Esophagus squamous epithelium (tissue), 5 donors: ENCODE measurements at regions not wholly inside any gene's neighbourhood (a gene's known extent, or its start where the extent isn't known, plus 50 kb on each side); places are given as distances from the start of the nearest gene placed in this dataset.

Experiments used
- DNase-seq: peaks from one replicate; lab custom pipeline; 2025; lab: John Stamatoyannopoulos, UW
- H3K27ac ChIP-seq, 4 donors: fragments of 200-600 bp; sonication (generic); one replicate each; pipeline ENCODE4 v1.5.1; 2016 to 2019; ENCODE audit warnings: mild to moderate bottlenecking in 1 of 4
- H3K27me3 ChIP-seq, 4 donors: fragments of 200-600 bp; sonication (generic); 1 replicate in 3 of 4; 2 replicates in 1 of 4; pipeline versions ENCODE4 v1.5.1 to v1.6.0; 2017 to 2021; ENCODE audit warnings: antibody characterized with exemption in 1 of 4
- H3K36me3 ChIP-seq, 3 donors: fragments of 200-600 bp; sonication (generic); one replicate each; pipeline ENCODE4 v1.5.1; 2016 to 2019
- H3K4me1 ChIP-seq, 3 donors: fragments of 200-600 bp; sonication (generic); one replicate each; pipeline ENCODE4 v1.5.1; 2017 to 2019
- H3K4me3 ChIP-seq, 4 donors: fragments of 200-600 bp; sonication (generic); 1 replicate in 3 of 4; 2 replicates in 1 of 4; pipeline ENCODE4 v1.5.1; 2016 to 2019; ENCODE audit warnings: mild to moderate bottlenecking in 2 of 4, moderate library complexity in 1 of 4
- H3K9me3 ChIP-seq, 3 donors: fragments of 200-600 bp; sonication (generic); one replicate each; pipeline ENCODE4 v1.5.1; 2016 to 2019
- POLR2A ChIP-seq, 4 donors: fragments of 450-650 bp; IDR thresholded peaks; one replicate each; pipeline ENCODE4 v1.6.1; 2017; ENCODE audit warnings: antibody characterized with exemption in 4 of 4, mild to moderate bottlenecking in 4 of 4, moderate library complexity in 3 of 4
- WGBS, 2 donors: methylation state at CpG; one replicate each; pipeline ENCODE4 v1.1.5; 2018; 5-methylcytosine and 5-hydroxymethylcytosine counted together
- intact Hi-C: fragments of 100-400 bp; cut with DNase I; formaldehyde crosslinking; loops from one replicate; pipeline ENCODE4 v1.15.0; 2022
- TF ChIP-seq, protein P1 (sequence below), 6 experiments: fragments of 450-650 bp in 4 of 6; fragments of 200-600 bp in 2 of 6; sonication (generic) in 2 of 6; IDR thresholded peaks; one replicate each; pipeline ENCODE4 v1.5.1; 2016 to 2019; ENCODE audit warnings: antibody characterized with exemption in 6 of 6, mild to moderate bottlenecking in 4 of 6, moderate library complexity in 4 of 6
- donor health status: DM: yes; HTN: yes; CAD: no.

DNA sequence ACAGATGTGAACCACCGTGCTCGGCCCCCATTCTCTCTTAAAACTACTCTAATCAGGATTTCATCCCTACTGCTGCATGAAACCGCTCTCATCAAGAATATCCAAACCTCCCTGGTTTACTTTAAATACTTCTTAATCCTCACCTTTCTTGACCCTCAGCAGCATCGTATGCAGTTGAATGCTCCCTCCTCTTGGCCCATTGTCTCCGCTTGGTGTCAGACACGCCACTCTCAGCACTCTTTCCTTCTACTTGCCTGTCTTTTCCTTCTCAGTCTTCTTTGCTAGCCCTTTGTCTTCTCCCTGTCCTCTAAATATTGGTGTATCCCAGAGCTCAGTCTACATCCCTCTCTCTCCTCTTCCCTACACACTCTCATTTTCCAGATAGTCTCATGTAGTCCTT lies 314.9 kb downstream of the MRPL39 start:
- 87 to 96% methylated on average over 6 of the region's 6 CpGs for WGBS, 2 donors
- no peak for TF ChIP-seq POLR2A (IDR thresholded peaks at IDR 0.05)
- TF ChIP-seq, protein P1, sequence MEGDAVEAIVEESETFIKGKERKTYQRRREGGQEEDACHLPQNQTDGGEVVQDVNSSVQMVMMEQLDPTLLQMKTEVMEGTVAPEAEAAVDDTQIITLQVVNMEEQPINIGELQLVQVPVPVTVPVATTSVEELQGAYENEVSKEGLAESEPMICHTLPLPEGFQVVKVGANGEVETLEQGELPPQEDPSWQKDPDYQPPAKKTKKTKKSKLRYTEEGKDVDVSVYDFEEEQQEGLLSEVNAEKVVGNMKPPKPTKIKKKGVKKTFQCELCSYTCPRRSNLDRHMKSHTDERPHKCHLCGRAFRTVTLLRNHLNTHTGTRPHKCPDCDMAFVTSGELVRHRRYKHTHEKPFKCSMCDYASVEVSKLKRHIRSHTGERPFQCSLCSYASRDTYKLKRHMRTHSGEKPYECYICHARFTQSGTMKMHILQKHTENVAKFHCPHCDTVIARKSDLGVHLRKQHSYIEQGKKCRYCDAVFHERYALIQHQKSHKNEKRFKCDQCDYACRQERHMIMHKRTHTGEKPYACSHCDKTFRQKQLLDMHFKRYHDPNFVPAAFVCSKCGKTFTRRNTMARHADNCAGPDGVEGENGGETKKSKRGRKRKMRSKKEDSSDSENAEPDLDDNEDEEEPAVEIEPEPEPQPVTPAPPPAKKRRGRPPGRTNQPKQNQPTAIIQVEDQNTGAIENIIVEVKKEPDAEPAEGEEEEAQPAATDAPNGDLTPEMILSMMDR (IDR thresholded peaks at IDR 0.05): no peak
- Histone ChIP-seq H3K27me3 (no peaks in the 10 kb centered on the region), H3K36me3 (no peaks in the 10 kb centered on the region), H3K4me1 (no peaks in the 10 kb centered on the region), H3K27ac (no peak overlapping the region), H3K9me3 (no peaks in the 10 kb centered on the region), H3K4me3 (no peak overlapping the region)
- no peak for DNase-seq
- intact Hi-C loops: no loop called here

DNA sequence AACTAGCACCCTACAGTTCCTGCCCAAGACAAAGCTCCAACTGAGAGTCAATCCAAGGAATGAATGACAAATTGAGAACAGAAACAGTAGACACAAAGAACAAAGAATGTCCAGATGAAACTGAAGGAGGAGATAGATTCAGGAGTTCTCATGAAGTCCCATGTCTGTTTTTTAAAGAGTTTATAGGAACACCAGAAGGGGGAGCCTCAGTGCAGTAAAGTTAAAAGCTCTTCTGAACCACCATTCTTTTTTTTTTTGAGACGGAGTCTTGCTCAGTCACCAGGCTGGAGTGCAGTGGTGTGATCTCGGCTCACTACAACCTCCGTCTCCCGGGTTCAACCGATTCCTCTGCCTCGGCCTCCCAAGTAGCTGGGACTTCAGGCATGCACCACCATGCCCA lies 323.6 kb downstream of the MRPL39 start:
- H3K27me3 ChIP-seq: no peaks in the 10 kb centered on the region
- TF ChIP-seq POLR2A (IDR thresholded peaks at IDR 0.05): no peak
- TF ChIP-seq, protein P1 (IDR thresholded peaks at IDR 0.05): no peak
- no peak for DNase-seq
- no peaks in the 10 kb centered on the region for H3K4me1 ChIP-seq
- H3K4me3 ChIP-seq: no peak overlapping the region
- no peaks in the 10 kb centered on the region for H3K36me3 ChIP-seq
- intact Hi-C loops: no loop called here
- H3K27ac ChIP-seq: no peak overlapping the region
- H3K9me3 ChIP-seq: no peaks in the 10 kb centered on the region
- WGBS, 2 donors: 72 to 80% methylated on average over 6 of the region's 6 CpGs

- Histone ChIP-seq H3K27ac (no peak overlapping the region), H3K36me3 (no peaks in the 10 kb centered on the region), H3K9me3 (no peaks in the 10 kb centered on the region), H3K27me3 (no peaks in the 10 kb centered on the region), H3K4me1 (no peaks in the 10 kb centered on the region), H3K4me3 (no peak overlapping the region)
- TF ChIP-seq, protein P1 (IDR thresholded peaks at IDR 0.05): no peak
- no peak for TF ChIP-seq POLR2A (IDR thresholded peaks at IDR 0.05)
- intact Hi-C loops: no loop called here
- DNase-seq: no peak
Observed at GRCh38 chr21:25281134-25281533, 326.1 kb downstream of the MRPL39 start.

DNA sequence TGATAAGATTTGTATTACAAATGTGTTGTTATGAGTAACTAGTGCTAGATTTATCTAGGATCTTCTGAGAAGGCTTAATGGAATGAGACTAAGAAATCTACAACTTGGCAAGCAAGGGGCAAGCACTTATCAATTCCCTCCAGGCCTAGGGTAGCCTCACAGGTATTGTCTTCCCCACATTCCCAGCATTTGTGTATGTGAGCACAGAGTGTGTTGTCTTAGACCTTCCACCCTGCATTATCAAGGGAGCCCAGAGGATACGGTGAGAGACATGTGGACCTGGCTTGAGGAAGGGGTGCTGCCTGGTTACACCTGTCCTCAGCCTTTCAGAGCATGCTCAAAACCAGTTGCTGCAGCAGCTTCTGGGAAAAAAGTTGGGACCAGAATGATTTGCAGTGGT lies 327.2 kb downstream of the MRPL39 start:
- TF ChIP-seq, protein P1 (IDR thresholded peaks at IDR 0.05): no peak
- no peak for TF ChIP-seq POLR2A (IDR thresholded peaks at IDR 0.05)
- no peaks in the 10 kb centered on the region for H3K36me3 ChIP-seq
- H3K4me1 ChIP-seq: no peaks in the 10 kb centered on the region
- no peaks in the 10 kb centered on the region for H3K9me3 ChIP-seq
- DNase-seq: no peak
- H3K27ac ChIP-seq: no peak overlapping the region
- 70% methylated on average over 1 of the region's 1 CpG; no CpG with 5 or more reads in 1 of the 2 donors for WGBS, 2 donors
- H3K4me3 ChIP-seq: no peak overlapping the region
- no peaks in the 10 kb centered on the region for H3K27me3 ChIP-seq
- intact Hi-C loops: no loop called here

GRCh38 chr21:25273959-25274358 lies 333.3 kb downstream of the MRPL39 start:
- Histone ChIP-seq H3K27me3 (no peaks in the 10 kb centered on the region), H3K4me1 (no peaks in the 10 kb centered on the region), H3K36me3 (no peaks in the 10 kb centered on the region), H3K27ac (no peak overlapping the region), H3K9me3 (no peaks in the 10 kb centered on the region), H3K4me3 (no peak overlapping the region)
- TF ChIP-seq, protein P1 (IDR thresholded peaks at IDR 0.05): no peak
- TF ChIP-seq POLR2A (IDR thresholded peaks at IDR 0.05): no peak
- DNase-seq: no peak
- 43 to 64% methylated on average over 1 of the region's 1 CpG for WGBS, 2 donors
- intact Hi-C loops: no loop called here
